ENCODE measurements at regions not wholly inside any gene's neighbourhood (a gene's known extent, or its start where the extent isn't known, plus 50 kb on each side); places are given as distances from the start of the nearest gene placed in this dataset.

- TF ChIP-seq ARID5B (CRISPR knock-in tag; IDR thresholded peaks at IDR 0.05): peak; percentile 25; the same call in 1 of the 2 replicates
- TF ChIP-seq USF2 (IDR thresholded peaks at IDR 0.05; ENCODE audit: low read depth, low read length): no peak
- TF ChIP-seq USF2 (CRISPR knock-in tag; IDR thresholded peaks at IDR 0.05; ENCODE audit: borderline replicate concordance): no peak
- no peak for TF ChIP-seq ZNF432 (CRISPR knock-in tag; IDR thresholded peaks at IDR 0.05; ENCODE audit: borderline replicate concordance)
- no peak for TF ChIP-seq XRCC5 (optimal IDR thresholded peaks at IDR 0.05; ENCODE audit: low read length)
- no peak for TF ChIP-seq ELK4 (CRISPR knock-in tag; IDR thresholded peaks at IDR 0.05; ENCODE audit: borderline replicate concordance)
- no peak for TF ChIP-seq ZNF407 (CRISPR knock-in tag; IDR thresholded peaks at IDR 0.05; ENCODE audit: not compliant biosample characterization)
- TF ChIP-seq PRDM15 (CRISPR knock-in tag; IDR thresholded peaks at IDR 0.05): peak; percentile 98
Observed at GRCh38 chr1:229111703-229112319, 159.1 kb upstream of the RAB4A start (continued).

Measured in HepG2 (cell line).